AG09319 (cell line): ENCODE measurements at regions not wholly inside any gene's neighbourhood (a gene's known extent, or its start where the extent isn't known, plus 50 kb on each side); places are given as distances from the start of the nearest gene placed in this dataset.

ENCODE experiments used
- DNase-seq: peaks from one replicate; pipeline ENCODE4 v3.0.0-alpha.2; 2010; ENCODE audit warnings: low read depth; ENCODE audit errors: extremely low read depth
- CTCF ChIP-seq: IDR thresholded peaks from 2 replicates; pipeline ENCODE4 v1.5.1; 2011; ENCODE audit warnings: low read depth, mild to moderate bottlenecking, inconsistent platforms, low read length, moderate library complexity

GRCh38 chr6:9020001-9020400, 584.7 kb upstream of the SLC35B3 start:
- TF ChIP-seq CTCF, result no peak
- no peak for DNase-seq

- TF ChIP-seq CTCF, result no peak
- DNase-seq, result no peak
Observed at GRCh38 chr6:9009931-9010330, 574.6 kb upstream of the SLC35B3 start.

- no peak for TF ChIP-seq CTCF
- no peak for DNase-seq
Observed at GRCh38 chr6:9007027-9007426, 571.7 kb upstream of the SLC35B3 start.

- no peak for DNase-seq
- no peak for TF ChIP-seq CTCF
Observed at GRCh38 chr6:9002833-9003232, 567.5 kb upstream of the SLC35B3 start.

- no peak for TF ChIP-seq CTCF
- no peak for DNase-seq
Observed at GRCh38 chr6:8995156-8995555, 559.8 kb upstream of the SLC35B3 start.

- TF ChIP-seq CTCF, result no peak
- no peak for DNase-seq
Observed at GRCh38 chr6:8993111-8993510, 557.8 kb upstream of the SLC35B3 start.

- DNase-seq, result no peak
- no peak for TF ChIP-seq CTCF
Observed at GRCh38 chr6:8991844-8992243, 556.5 kb upstream of the SLC35B3 start.
